BLaER1 (cell line): ENCODE measurements at regions not wholly inside any gene's neighbourhood (a gene's known extent, or its start where the extent isn't known, plus 50 kb on each side); places are given as distances from the start of the nearest gene placed in this dataset.

ENCODE experiments used
- H3K27ac ChIP-seq: shearing (Covaris generic); formaldehyde crosslinking; 2 replicates; pipeline ENCODE4 v1.8.1; 2022
- H3K27me3 ChIP-seq: shearing (Covaris generic); formaldehyde crosslinking; 2 replicates; pipeline ENCODE4 v1.8.1; 2022
- H3K36me3 ChIP-seq: shearing (Covaris generic); formaldehyde crosslinking; 2 replicates; pipeline ENCODE4 v1.8.1; 2022
- H3K4me1 ChIP-seq: shearing (Covaris generic); formaldehyde crosslinking; 2 replicates; pipeline ENCODE4 v1.8.1; 2022
- H3K4me2 ChIP-seq: shearing (Covaris generic); formaldehyde crosslinking; 2 replicates; pipeline ENCODE4 v1.8.1; 2022
- H3K4me3 ChIP-seq: shearing (Covaris generic); formaldehyde crosslinking; 2 replicates; pipeline ENCODE4 v1.8.1; 2022
- H3K9ac ChIP-seq: shearing (Covaris generic); formaldehyde crosslinking; 2 replicates; pipeline ENCODE4 v1.8.1; 2022
- H3K9me3 ChIP-seq: shearing (Covaris generic); formaldehyde crosslinking; 2 replicates; pipeline ENCODE4 v1.8.1; 2022
- H4K20me1 ChIP-seq: shearing (Covaris generic); formaldehyde crosslinking; 2 replicates; pipeline ENCODE4 v1.8.1; 2022
- Cebpa-rat ChIP-seq: shearing (Covaris generic); IDR thresholded peaks from 2 replicates; pipeline ENCODE4 v1.8.1; 2022

GRCh38 chr3:76222201-76222600 lies 436.9 kb upstream of the ZNF717 start:
- Histone ChIP-seq H3K4me1 (no peaks in the 10 kb centered on the region), H3K9ac (no peak overlapping the region), H3K27me3 (no peaks in the 10 kb centered on the region), H4K20me1 (no peaks in the 10 kb centered on the region), H3K36me3 (no peaks in the 10 kb centered on the region), H3K4me3 (no peak overlapping the region), H3K9me3 (peaks cover 46% of the 10 kb centered on the region), H3K27ac (no peak overlapping the region), H3K4me2 (no peak overlapping the region)
- no peak for TF ChIP-seq Cebpa-rat

- Histone ChIP-seq H3K36me3 (no peaks in the 10 kb centered on the region), H3K4me3 (no peak overlapping the region), H3K9ac (no peak overlapping the region), H3K27ac (no peak overlapping the region), H3K4me2 (no peak overlapping the region), H3K27me3 (no peaks in the 10 kb centered on the region), H3K4me1 (no peaks in the 10 kb centered on the region), H4K20me1 (no peaks in the 10 kb centered on the region), H3K9me3 (peaks cover 41% of the 10 kb centered on the region)
- TF ChIP-seq Cebpa-rat: no peak
Measured at GRCh38 chr3:76231258-76231657, 445.9 kb upstream of the ZNF717 start.

- Histone ChIP-seq H3K4me3 (no peak overlapping the region), H3K9ac (no peak overlapping the region), H3K4me1 (no peaks in the 10 kb centered on the region)
Measured at GRCh38 chr3:76242886-76243753, 457.8 kb upstream of the ZNF717 start.

GRCh38 chr3:76245073-76245472 lies 459.7 kb upstream of the ZNF717 start:
- Histone ChIP-seq H3K27ac (no peak overlapping the region), H3K9me3 (peaks cover 25% of the 10 kb centered on the region), H4K20me1 (no peaks in the 10 kb centered on the region), H3K9ac (no peak overlapping the region), H3K36me3 (no peaks in the 10 kb centered on the region; the same call in 1 of the 2 replicates), H3K4me1 (no peaks in the 10 kb centered on the region), H3K27me3 (no peaks in the 10 kb centered on the region), H3K4me3 (no peak overlapping the region), H3K4me2 (no peak overlapping the region)
- TF ChIP-seq Cebpa-rat: no peak

More at GRCh38 chr3:76242886-76243753, 457.8 kb upstream of the ZNF717 start:
- no peaks in the 10 kb centered on the region; the same call in 1 of the 2 replicates for H3K36me3 ChIP-seq
- no peak overlapping the region for H3K27ac ChIP-seq
- H3K27me3 ChIP-seq: no peaks in the 10 kb centered on the region
- peaks cover 34% of the 10 kb centered on the region for H3K9me3 ChIP-seq
- no peaks in the 10 kb centered on the region for H4K20me1 ChIP-seq
- TF ChIP-seq Cebpa-rat: no peak
- H3K4me2 ChIP-seq: no peak overlapping the region

- Histone ChIP-seq H3K27ac (no peak overlapping the region), H3K36me3 (no peaks in the 10 kb centered on the region; the same call in 1 of the 2 replicates), H3K4me2 (no peak overlapping the region), H3K4me1 (no peaks in the 10 kb centered on the region), H3K9ac (no peak overlapping the region), H3K4me3 (no peak overlapping the region), H4K20me1 (no peaks in the 10 kb centered on the region), H3K27me3 (no peaks in the 10 kb centered on the region), H3K9me3 (peaks cover 25% of the 10 kb centered on the region)
- no peak for TF ChIP-seq Cebpa-rat
Measured at GRCh38 chr3:76245622-76246021, 460.3 kb upstream of the ZNF717 start.

- Histone ChIP-seq H3K4me3 (no peak overlapping the region), H3K4me2 (no peak overlapping the region), H3K36me3 (no peaks in the 10 kb centered on the region), H3K4me1 (no peaks in the 10 kb centered on the region), H3K27me3 (no peaks in the 10 kb centered on the region), H3K9me3 (peaks cover 19% of the 10 kb centered on the region), H4K20me1 (no peaks in the 10 kb centered on the region), H3K9ac (no peak overlapping the region), H3K27ac (no peak overlapping the region)
- TF ChIP-seq Cebpa-rat: no peak
Measured at GRCh38 chr3:76264496-76264895, 479.1 kb upstream of the ZNF717 start.

- Histone ChIP-seq H3K4me3 (no peak overlapping the region), H3K9me3 (peaks cover 15% of the 10 kb centered on the region), H3K36me3 (no peaks in the 10 kb centered on the region), H4K20me1 (no peaks in the 10 kb centered on the region), H3K9ac (no peak overlapping the region), H3K4me1 (no peaks in the 10 kb centered on the region), H3K27me3 (no peaks in the 10 kb centered on the region), H3K4me2 (no peak overlapping the region), H3K27ac (no peak overlapping the region)
- no peak for TF ChIP-seq Cebpa-rat
Measured at GRCh38 chr3:76264911-76265310, 479.6 kb upstream of the ZNF717 start.

GRCh38 chr3:76266511-76266910 lies 481.2 kb upstream of the ZNF717 start:
- Histone ChIP-seq H3K27ac (no peak overlapping the region), H4K20me1 (no peaks in the 10 kb centered on the region), H3K4me3 (no peak overlapping the region), H3K4me1 (no peaks in the 10 kb centered on the region), H3K9ac (no peak overlapping the region), H3K36me3 (no peaks in the 10 kb centered on the region), H3K4me2 (no peak overlapping the region), H3K9me3 (peaks cover 14% of the 10 kb centered on the region), H3K27me3 (no peaks in the 10 kb centered on the region)
- no peak for TF ChIP-seq Cebpa-rat

- Histone ChIP-seq H3K4me2 (no peak overlapping the region), H3K9ac (no peak overlapping the region), H3K27me3 (no peaks in the 10 kb centered on the region), H3K9me3 (peaks cover 12% of the 10 kb centered on the region), H3K4me3 (no peak overlapping the region), H3K36me3 (no peaks in the 10 kb centered on the region), H3K4me1 (no peaks in the 10 kb centered on the region), H4K20me1 (no peaks in the 10 kb centered on the region), H3K27ac (no peak overlapping the region)
- TF ChIP-seq Cebpa-rat: no peak
Measured at GRCh38 chr3:76267851-76268380, 482.6 kb upstream of the ZNF717 start.

- no peak overlapping the region for H3K27ac ChIP-seq
- TF ChIP-seq Cebpa-rat: no peak
- peaks cover 45% of the 10 kb centered on the region for H3K9me3 ChIP-seq
- no peak overlapping the region for H3K9ac ChIP-seq
- no peak overlapping the region for H3K4me2 ChIP-seq
- no peaks in the 10 kb centered on the region for H3K36me3 ChIP-seq
- H3K27me3 ChIP-seq: no peaks in the 10 kb centered on the region
- peaks cover 9% of the 10 kb centered on the region; the same call in 1 of the 2 replicates for H3K4me1 ChIP-seq
- no peaks in the 10 kb centered on the region for H4K20me1 ChIP-seq
- no peak overlapping the region for H3K4me3 ChIP-seq
Measured at GRCh38 chr3:76293856-76294255, 508.5 kb upstream of the ZNF717 start.
